Neuronal stem cell (in vitro differentiated cells): ENCODE measurements at regions not wholly inside any gene's neighbourhood (a gene's known extent, or its start where the extent isn't known, plus 50 kb on each side); places are given as distances from the start of the nearest gene placed in this dataset.
"Not testable (repeated sequence)": the region's sequence is repeated elsewhere in the genome, so short reads cannot be mapped to it uniquely, and the experiment has no call there.

Experiments
- DNase-seq: peaks from one replicate; pipeline ENCODE4 v3.0.0-alpha.2; 2013; ENCODE audit warnings: low spot score
- H2AFZ ChIP-seq: one replicate; pipeline ENCODE4 v1.6.1; 2013; ENCODE audit warnings: mild to moderate bottlenecking, low read length, inconsistent platforms
- H2AK5ac ChIP-seq: 2 replicates; pipeline ENCODE4 v1.6.1; 2013; ENCODE audit warnings: low read depth, mild to moderate bottlenecking, inconsistent platforms, low read length, moderate library complexity, mixed read lengths
- H2BK120ac ChIP-seq: 2 replicates; pipeline ENCODE4 v1.6.1; 2013; ENCODE audit warnings: low read depth, mild to moderate bottlenecking, inconsistent platforms, low read length, moderate library complexity, mixed read lengths
- H2BK12ac ChIP-seq: one replicate; pipeline ENCODE4 v1.6.1; 2013; ENCODE audit warnings: low read length, inconsistent platforms
- H2BK15ac ChIP-seq: 2 replicates; pipeline ENCODE4 v1.6.1; 2013; ENCODE audit warnings: mild to moderate bottlenecking, low read length, inconsistent platforms, mixed read lengths
- H2BK5ac ChIP-seq: one replicate; pipeline ENCODE4 v1.6.1; 2013; ENCODE audit warnings: inconsistent platforms, mild to moderate bottlenecking, low read length, moderate library complexity
- H3K14ac ChIP-seq: one replicate; pipeline ENCODE4 v1.6.1; 2013; ENCODE audit warnings: low read length, inconsistent platforms
- H3K18ac ChIP-seq: 2 replicates; pipeline ENCODE4 v1.6.1; 2013; ENCODE audit warnings: low read length, inconsistent platforms
- H3K23ac ChIP-seq: 2 replicates; pipeline ENCODE4 v1.6.1; 2013; ENCODE audit warnings: low read depth, mild to moderate bottlenecking, mixed read lengths, low read length, inconsistent platforms; ENCODE audit not compliant: poor library complexity
- H3K27ac ChIP-seq: replicated peaks from 3 replicates; pipeline ENCODE4 v1.5.1; 2013; ENCODE audit warnings: low read length, inconsistent platforms
- H3K27me3 ChIP-seq, 3 experiments: 2 replicates each; pipeline ENCODE4 v1.6.1; 2013; ENCODE audit warnings: low read length in 3 of 3, mild to moderate bottlenecking in 2 of 3, inconsistent platforms in 1 of 3, low read depth in 1 of 3, mixed read lengths in 1 of 3, moderate library complexity in 1 of 3; ENCODE audit not compliant: control insufficient read depth in 3 of 3, insufficient read depth in 3 of 3
- H3K36me3 ChIP-seq, 2 donors: replicated peaks in 1 of 2; 2 replicates each; pipeline ENCODE4 v1.6.1; 2013; ENCODE audit warnings: low read length in 2 of 2; ENCODE audit not compliant: control insufficient read depth in 2 of 2, insufficient read depth in 2 of 2
- H3K4ac ChIP-seq: 2 replicates; pipeline ENCODE4 v1.6.1; 2013; ENCODE audit warnings: inconsistent platforms, mild to moderate bottlenecking, low read length, moderate library complexity
- H3K4me1 ChIP-seq, 2 donors: 1 replicate in 1 of 2; 2 replicates in 1 of 2; pipeline ENCODE4 v1.6.1; 2013; ENCODE audit warnings: low read length in 2 of 2, low read depth in 1 of 2; ENCODE audit not compliant: control insufficient read depth in 2 of 2, insufficient read depth in 1 of 2
- H3K4me2 ChIP-seq: one replicate; pipeline ENCODE4 v1.6.1; 2013; ENCODE audit warnings: mild to moderate bottlenecking, low read length, inconsistent platforms; ENCODE audit not compliant: insufficient read depth, poor library complexity, severe bottlenecking
- H3K4me3 ChIP-seq, 2 donors: 2 replicates each; pipeline ENCODE4 v1.5.1; 2013; ENCODE audit warnings: low read length in 2 of 2, mild to moderate bottlenecking in 2 of 2, inconsistent platforms in 1 of 2, moderate library complexity in 1 of 2
- H3K79me1 ChIP-seq: one replicate; pipeline ENCODE4 v1.6.1; 2013; ENCODE audit warnings: low read depth, mild to moderate bottlenecking, inconsistent platforms, low read length, moderate library complexity
- H3K9ac ChIP-seq: one replicate; pipeline ENCODE4 v1.6.1; 2013; ENCODE audit warnings: mild to moderate bottlenecking, low read depth, low read length, inconsistent platforms; ENCODE audit not compliant: poor library complexity
- H3K9me3 ChIP-seq, 2 donors: replicated peaks in 1 of 2; 2 replicates each; pipeline versions ENCODE3 to v1.6.1; 2013; ENCODE audit warnings: low read length in 2 of 2, mild to moderate bottlenecking in 2 of 2, inconsistent platforms in 1 of 2, low read depth in 1 of 2, mixed read lengths in 1 of 2, moderate library complexity in 1 of 2; ENCODE audit not compliant: control insufficient read depth in 2 of 2, insufficient read depth in 1 of 2
- H4K8ac ChIP-seq: one replicate; pipeline ENCODE4 v1.6.1; 2013; ENCODE audit warnings: low read depth, mild to moderate bottlenecking, inconsistent platforms, low read length, moderate library complexity
- H4K91ac ChIP-seq: one replicate; pipeline ENCODE4 v1.6.1; 2013; ENCODE audit warnings: low read length, low read depth, mild to moderate bottlenecking, inconsistent platforms; ENCODE audit not compliant: poor library complexity
- WGBS, 2 donors: extraction: QIAGEN DNeasy Blood & Tissue Kit; methylation state at CpG; one replicate each; pipeline ENCODE4 v1.1.7; 2013; ENCODE audit warnings: missing lambda C conversion rate in 2 of 2, mixed read lengths in 1 of 2; ENCODE audit not compliant: insufficient read length in 2 of 2, insufficient replicate concordance in 1 of 2; ENCODE audit errors: extremely low coverage in 2 of 2; 5-methylcytosine and 5-hydroxymethylcytosine counted together

- H3K27me3 ChIP-seq: no peaks in the 10 kb centered on the region
- H2BK12ac ChIP-seq: no peak overlapping the region
- no peak overlapping the region for H4K91ac ChIP-seq
- no peak overlapping the region for H3K23ac ChIP-seq
- no peak overlapping the region for H2BK120ac ChIP-seq
- no peaks in the 10 kb centered on the region for H3K36me3 ChIP-seq
- no peak overlapping the region for H4K8ac ChIP-seq
- H3K4me2 ChIP-seq: no peak overlapping the region
- H3K18ac ChIP-seq: no peak overlapping the region
- no peak for DNase-seq
- no peak overlapping the region for H2BK5ac ChIP-seq
- H2BK15ac ChIP-seq: no peak overlapping the region
- no CpG with 5 or more reads among the region's 6 CpGs for WGBS, 2 donors
- no peak overlapping the region for H2AK5ac ChIP-seq
- H3K4me3 ChIP-seq: no peak overlapping the region
- no peaks in the 10 kb centered on the region for H3K4me1 ChIP-seq
- no peaks in the 10 kb centered on the region for H3K9me3 ChIP-seq
- no peak overlapping the region for H3K9ac ChIP-seq
- no peak overlapping the region for H3K4ac ChIP-seq
- H2AFZ ChIP-seq: no peak overlapping the region
- H3K79me1 ChIP-seq: no peaks in the 10 kb centered on the region
- no peak overlapping the region for H3K27ac ChIP-seq
- no peak overlapping the region for H3K14ac ChIP-seq
Measured at GRCh38 chr1:197841158-197841557, 61.3 kb upstream of the C1orf53 start.

- H3K36me3 ChIP-seq, H2BK120ac ChIP-seq, H3K9me3 ChIP-seq, H3K18ac ChIP-seq, H3K27me3 ChIP-seq, DNase-seq, H2AK5ac ChIP-seq, H2BK5ac ChIP-seq, H2AFZ ChIP-seq, H3K23ac ChIP-seq, H2BK15ac ChIP-seq, H3K4me2 ChIP-seq, H3K9ac ChIP-seq, H3K14ac ChIP-seq, H2BK12ac ChIP-seq, H3K27ac ChIP-seq, H3K4ac ChIP-seq, H3K4me1 ChIP-seq, H3K4me3 ChIP-seq, H3K79me1 ChIP-seq, H4K8ac ChIP-seq, H4K91ac ChIP-seq: not testable (repeated sequence)
- WGBS, 2 donors: no CpG with 5 or more reads among the region's 3 CpGs
Measured at GRCh38 chr1:197839786-197840185, 62.6 kb upstream of the C1orf53 start.

- Histone ChIP-seq H4K8ac (no peak overlapping the region), H3K79me1 (no peaks in the 10 kb centered on the region), H3K18ac (no peak overlapping the region), H3K9ac (no peak overlapping the region), H3K23ac (no peak overlapping the region), H3K4me2 (no peak overlapping the region), H4K91ac (no peak overlapping the region), H2AK5ac (no peak overlapping the region), H3K36me3 (no peaks in the 10 kb centered on the region), H3K4me3 (no peak overlapping the region), H2BK5ac (no peak overlapping the region), H3K27me3 (no peaks in the 10 kb centered on the region), H3K4me1 (no peaks in the 10 kb centered on the region), H3K4ac (no peak overlapping the region), H2AFZ (no peak overlapping the region), H3K14ac (no peak overlapping the region), H2BK12ac (no peak overlapping the region), H3K27ac (no peak overlapping the region), H2BK120ac (no peak overlapping the region), H3K9me3 (no peaks in the 10 kb centered on the region), H2BK15ac (no peak overlapping the region)
- no CpG with 5 or more reads among the region's 3 CpGs for WGBS, 2 donors
- no peak for DNase-seq
Measured at GRCh38 chr1:197838836-197839235, 63.6 kb upstream of the DENND1B start.

- DNase-seq: no peak
- Histone ChIP-seq H3K14ac (no peak overlapping the region), H3K4me2 (no peak overlapping the region), H3K23ac (no peak overlapping the region), H2BK5ac (no peak overlapping the region), H2BK120ac (no peak overlapping the region), H3K36me3 (no peaks in the 10 kb centered on the region), H3K9ac (no peak overlapping the region), H2BK15ac (no peak overlapping the region), H3K27me3 (no peaks in the 10 kb centered on the region), H3K79me1 (no peaks in the 10 kb centered on the region), H2AFZ (no peak overlapping the region), H2BK12ac (no peak overlapping the region), H3K4me3 (no peak overlapping the region), H3K9me3 (no peaks in the 10 kb centered on the region), H3K18ac (no peak overlapping the region), H3K4me1 (no peaks in the 10 kb centered on the region), H3K27ac (no peak overlapping the region), H4K8ac (no peak overlapping the region), H3K4ac (no peak overlapping the region), H2AK5ac (no peak overlapping the region), H4K91ac (no peak overlapping the region)
- no CpG with 5 or more reads among the region's 1 CpG for WGBS, 2 donors
Measured at GRCh38 chr1:197837911-197838310, 62.6 kb upstream of the DENND1B start.
